ENCODE measurements at regions not wholly inside any gene's neighbourhood (a gene's known extent, or its start where the extent isn't known, plus 50 kb on each side); places are given as distances from the start of the nearest gene placed in this dataset.

DNA sequence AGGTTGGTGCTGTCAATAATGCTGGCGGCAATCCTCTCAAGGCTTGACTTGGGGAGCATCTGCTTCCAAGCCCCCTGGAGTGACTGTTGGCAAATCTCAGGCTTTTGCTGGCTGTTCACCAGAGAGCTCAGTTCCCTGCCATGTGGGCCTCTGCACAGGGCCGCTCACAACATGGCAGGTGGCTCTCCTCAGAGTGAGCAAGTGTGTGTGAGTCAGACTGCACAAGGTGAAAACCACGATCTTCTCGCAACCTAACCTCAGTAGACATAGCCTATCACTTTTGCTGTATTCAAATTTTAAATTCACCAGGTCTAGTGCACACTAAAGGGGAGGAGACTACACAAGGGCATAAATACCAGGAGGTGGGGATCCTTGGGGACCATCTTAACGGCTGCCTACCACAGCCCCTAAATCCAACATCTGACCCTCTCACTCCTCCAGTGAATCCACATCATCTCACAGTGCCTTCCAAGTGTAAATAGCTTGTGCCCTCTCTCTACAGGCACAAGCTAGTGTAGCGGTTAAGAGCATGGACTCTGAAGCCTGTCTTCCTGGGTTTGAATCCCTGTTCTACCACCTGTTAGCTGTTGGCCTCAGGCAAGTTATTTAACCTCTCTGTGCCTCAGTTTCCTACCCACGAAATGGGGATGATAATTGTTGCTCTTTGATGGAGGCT, 187.7 kb upstream of the CXCR4 start:
- POLR2A ChIA-PET = no interaction called here
- TF ChIP-seq CTCF (IDR thresholded peaks at IDR 0.05; ENCODE audit: insufficient read depth, low read length, missing control alignments) = no peak
- no peak overlapping the region for H3K4me3 ChIP-seq (ENCODE audit: low read depth, low read length)
- no peak for DNase-seq (ENCODE audit: low read depth, low spot score)
- CTCF ChIA-PET = no interaction called here

DNA sequence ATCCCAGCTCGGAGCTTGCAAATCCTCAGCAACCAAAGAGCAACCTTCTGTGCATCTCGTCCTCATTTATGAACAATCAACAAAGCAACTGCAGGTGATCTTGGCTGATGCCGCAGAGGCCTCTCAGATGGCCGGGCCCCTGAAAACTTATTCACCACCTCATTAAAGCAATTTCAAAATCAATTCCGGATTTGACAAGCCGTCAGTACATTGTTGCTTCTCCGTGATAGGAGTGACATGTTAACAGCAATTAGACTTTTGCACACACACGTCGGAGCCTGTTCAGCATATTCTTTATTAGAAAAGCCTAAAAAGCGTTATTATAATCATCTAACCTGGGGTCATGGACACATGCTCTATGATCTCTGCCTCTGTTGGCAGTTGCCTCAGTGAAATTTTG, 183.1 kb upstream of the CXCR4 start:
- ChIA-PET CTCF (no interaction called here), POLR2A (no interaction called here)
- TF ChIP-seq CTCF (IDR thresholded peaks at IDR 0.05; ENCODE audit: insufficient read depth, low read length, missing control alignments) = no peak
- no peak for DNase-seq (ENCODE audit: low read depth, low spot score)
- H3K4me3 ChIP-seq (ENCODE audit: low read depth, low read length) = no peak overlapping the region

DNA sequence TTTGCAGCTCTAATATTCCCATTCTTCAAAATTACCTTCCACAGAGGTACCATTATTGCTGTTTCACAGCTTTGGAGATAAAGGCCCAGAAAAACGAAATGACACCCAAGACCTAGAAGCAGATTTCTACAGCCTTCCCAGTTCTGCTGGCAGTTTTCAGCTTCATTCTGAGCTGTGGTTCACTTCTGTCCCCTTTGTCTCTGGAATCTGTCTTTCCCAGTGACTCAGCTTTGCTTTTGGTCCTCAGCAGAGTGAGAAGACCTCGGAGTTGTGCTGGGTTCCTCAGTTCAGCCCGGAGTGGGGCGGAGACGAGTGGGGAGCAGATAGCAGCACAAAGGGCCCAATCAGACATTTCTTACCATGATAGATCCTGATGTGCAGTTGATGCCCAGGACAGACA, 180.7 kb upstream of the CXCR4 start:
- POLR2A ChIA-PET = no interaction called here
- CTCF ChIA-PET = no interaction called here
- TF ChIP-seq CTCF (IDR thresholded peaks at IDR 0.05; ENCODE audit: insufficient read depth, low read length, missing control alignments) = no peak
- no peak for DNase-seq (ENCODE audit: low read depth, low spot score)
- H3K4me3 ChIP-seq (ENCODE audit: low read depth, low read length) = no peak overlapping the region

- no peak overlapping the region for H3K4me3 ChIP-seq (ENCODE audit: low read depth, low read length)
- no peak for TF ChIP-seq CTCF (IDR thresholded peaks at IDR 0.05; ENCODE audit: insufficient read depth, low read length, missing control alignments)
- CTCF ChIA-PET = no interaction called here
- DNase-seq (ENCODE audit: low read depth, low spot score) = no peak
- POLR2A ChIA-PET = no interaction called here
Measured at GRCh38 chr2:136297994-136298393, 180.0 kb upstream of the CXCR4 start.

GRCh38 chr2:136297312-136297711, 179.4 kb upstream of the CXCR4 start:
- CTCF ChIA-PET = no interaction called here
- no peak for TF ChIP-seq CTCF (IDR thresholded peaks at IDR 0.05; ENCODE audit: insufficient read depth, low read length, missing control alignments)
- no peak for DNase-seq (ENCODE audit: low read depth, low spot score)
- POLR2A ChIA-PET = no interaction called here
- H3K4me3 ChIP-seq (ENCODE audit: low read depth, low read length) = no peak overlapping the region

- ChIA-PET POLR2A (no interaction called here), CTCF (no interaction called here)
- TF ChIP-seq CTCF (IDR thresholded peaks at IDR 0.05; ENCODE audit: insufficient read depth, low read length, missing control alignments) = no peak
- H3K4me3 ChIP-seq (ENCODE audit: low read depth, low read length) = no peak overlapping the region
- no peak for DNase-seq (ENCODE audit: low read depth, low spot score)
Measured at GRCh38 chr2:136295168-136295567, 177.2 kb upstream of the CXCR4 start.
